ENCODE measurements at regions not wholly inside any gene's neighbourhood (a gene's known extent, or its start where the extent isn't known, plus 50 kb on each side); places are given as distances from the start of the nearest gene placed in this dataset.
"Not testable (repeated sequence)": the region's sequence is repeated elsewhere in the genome, so short reads cannot be mapped to it uniquely, and the experiment has no call there.

GRCh38 chr12:131529196-131530040, 181.5 kb upstream of the SFSWAP start:
- no peak for DNase-seq

GRCh38 chr12:131530041-131530332, 180.9 kb upstream of the SFSWAP start:
- DNase-seq, result no peak

- DNase-seq, result no peak
Measured at GRCh38 chr12:131530422-131530821, 180.5 kb upstream of the SFSWAP start.

- no peak for DNase-seq
Measured at GRCh38 chr12:131533139-131533538, 177.8 kb upstream of the SFSWAP start.

GRCh38 chr12:131535779-131536178, 175.1 kb upstream of the SFSWAP start:
- DNase-seq, result no peak

GRCh38 chr12:131536337-131536736, 174.6 kb upstream of the SFSWAP start:
- DNase-seq, result peak in 1 of 2 donors; percentile 56

GRCh38 chr12:131536766-131537165, 174.1 kb upstream of the SFSWAP start:
- no peak for DNase-seq

GRCh38 chr12:131537267-131537958, 173.5 kb upstream of the SFSWAP start:
- DNase-seq, result no peak

GRCh38 chr12:131539381-131539780, 171.5 kb upstream of the SFSWAP start:
- no peak for DNase-seq

GRCh38 chr12:131540138-131540623, 170.7 kb upstream of the SFSWAP start:
- DNase-seq, result no peak

GRCh38 chr12:131541512-131541911, 169.4 kb upstream of the SFSWAP start:
- DNase-seq, result not testable (repeated sequence)

- DNase-seq, result no peak
Measured at GRCh38 chr12:131542351-131542750, 168.5 kb upstream of the SFSWAP start.

- no peak for DNase-seq
Measured at GRCh38 chr12:131543040-131543439, 167.8 kb upstream of the SFSWAP start.

- DNase-seq, result no peak
Measured at GRCh38 chr12:131547555-131547954, 163.3 kb upstream of the SFSWAP start.

- no peak for DNase-seq
Measured at GRCh38 chr12:131550121-131550520, 160.8 kb upstream of the SFSWAP start.

GRCh38 chr12:131551675-131552491, 159.0 kb upstream of the SFSWAP start:
- DNase-seq, result no peak

GRCh38 chr12:131552492-131552863, 158.4 kb upstream of the SFSWAP start:
- DNase-seq, result no peak

GRCh38 chr12:131553096-131553777, 157.7 kb upstream of the SFSWAP start:
- DNase-seq, result no peak

- no peak for DNase-seq
Measured at GRCh38 chr12:131555197-131555846, 155.6 kb upstream of the SFSWAP start.

GRCh38 chr12:131555866-131556265, 155.0 kb upstream of the SFSWAP start:
- no peak for DNase-seq

- DNase-seq, result no peak
Measured at GRCh38 chr12:131557078-131557709, 153.7 kb upstream of the SFSWAP start.

Measured in CD4-positive, alpha-beta T cell treated with Interferon alpha-2 for 1 hour (primary cell).